C4-2B (cell line): ENCODE measurements at regions not wholly inside any gene's neighbourhood (a gene's known extent, or its start where the extent isn't known, plus 50 kb on each side); places are given as distances from the start of the nearest gene placed in this dataset.

Experiments
- H3K27ac ChIP-seq: fragments of 450-650 bp; 2 replicates; pipeline ENCODE4 v1.5.1; 2017
- CTCF ChIP-seq: fragments of 450-650 bp; conservative IDR thresholded peaks from 2 replicates; pipeline ENCODE4 v1.5.1; 2017; ENCODE audit warnings: mild to moderate bottlenecking
- ZFX ChIP-seq: fragments of 450-650 bp; IDR thresholded peaks from 2 replicates; pipeline ENCODE4 v1.6.1; 2017

- H3K27ac ChIP-seq = no peak overlapping the region
- no peak for TF ChIP-seq CTCF
Observed at GRCh38 chr13:73757481-73758233, 376.5 kb downstream of the KLF12 start.

GRCh38 chr13:73754727-73755292 lies 379.4 kb downstream of the KLF12 start:
- H3K27ac ChIP-seq = no peak overlapping the region
- peak; percentile 36 for TF ChIP-seq CTCF
- no peak for TF ChIP-seq ZFX

GRCh38 chr13:73754241-73754640 lies 380.0 kb downstream of the KLF12 start:
- TF ChIP-seq ZFX = no peak
- TF ChIP-seq CTCF = no peak
- H3K27ac ChIP-seq = no peak overlapping the region

GRCh38 chr13:73751290-73751689 lies 382.9 kb downstream of the KLF12 start:
- no peak for TF ChIP-seq CTCF
- TF ChIP-seq ZFX = no peak
- no peak overlapping the region for H3K27ac ChIP-seq

- TF ChIP-seq CTCF (no peak), ZFX (no peak)
- no peak overlapping the region for H3K27ac ChIP-seq
Observed at GRCh38 chr13:73748404-73748803, 385.8 kb downstream of the KLF12 start.

- TF ChIP-seq ZFX = no peak
- TF ChIP-seq CTCF = no peak
- no peak overlapping the region for H3K27ac ChIP-seq
Observed at GRCh38 chr13:73745190-73745589, 389.0 kb downstream of the KLF12 start.

- no peak overlapping the region for H3K27ac ChIP-seq
- no peak for TF ChIP-seq ZFX
- no peak for TF ChIP-seq CTCF
Observed at GRCh38 chr13:73742982-73743381, 391.2 kb downstream of the KLF12 start.
